Suprapubic skin (tissue), 4 donors: ENCODE measurements at regions not wholly inside any gene's neighbourhood (a gene's known extent, or its start where the extent isn't known, plus 50 kb on each side); places are given as distances from the start of the nearest gene placed in this dataset.
"Not testable (repeated sequence)": the region's sequence is repeated elsewhere in the genome, so short reads cannot be mapped to it uniquely, and the experiment has no call there.

Source experiments
- DNase-seq, 2 donors: peaks; one replicate each; pipeline ENCODE4 v3.0.0-alpha.2; 2019; ENCODE audit warnings: low spot score in 2 of 2
- H3K27ac ChIP-seq: fragments of 200-600 bp; sonication (generic); one replicate; pipeline ENCODE4 v1.5.1; 2019
- H3K27me3 ChIP-seq: fragments of 200-600 bp; sonication (generic); one replicate; pipeline ENCODE4 v1.5.1; 2019
- H3K36me3 ChIP-seq: fragments of 200-600 bp; sonication (generic); one replicate; pipeline ENCODE4 v1.5.1; 2019
- H3K4me1 ChIP-seq: fragments of 200-600 bp; sonication (generic); one replicate; pipeline ENCODE4 v1.5.1; 2019
- H3K4me3 ChIP-seq: fragments of 200-600 bp; sonication (generic); one replicate; pipeline ENCODE4 v1.5.1; 2019; ENCODE audit warnings: mild to moderate bottlenecking
- H3K9me3 ChIP-seq: fragments of 200-600 bp; sonication (generic); one replicate; pipeline ENCODE4 v1.5.1; 2019
- EP300 ChIP-seq: sonication (generic); formaldehyde crosslinking; IDR thresholded peaks from one replicate; pipeline ENCODE4 v1.6.1; 2017; ENCODE audit warnings: antibody characterized with exemption
- POLR2A ChIP-seq, 2 donors: fragments of 450-650 bp; IDR thresholded peaks; one replicate each; pipeline ENCODE4 v1.6.1; 2017; ENCODE audit warnings: antibody characterized with exemption in 2 of 2, mild to moderate bottlenecking in 2 of 2, moderate library complexity in 2 of 2
- POLR2AphosphoS5 ChIP-seq, 3 donors: sonication (generic); formaldehyde crosslinking; IDR thresholded peaks; one replicate each; pipeline ENCODE4 v1.6.1; 2017; ENCODE audit warnings: antibody characterized with exemption in 3 of 3
- WGBS: methylation state at CpG from one replicate; pipeline ENCODE4 v1.1.5; 2018; 5-methylcytosine and 5-hydroxymethylcytosine counted together
- TF ChIP-seq, protein P1 (sequence below), 2 donors: fragments of 200-600 bp in 1 of 2; fragments of 450-650 bp in 1 of 2; sonication (generic) in 1 of 2; IDR thresholded peaks; one replicate each; pipeline ENCODE4 v1.5.1; 2016 to 2019; ENCODE audit warnings: antibody characterized with exemption in 2 of 2, mild to moderate bottlenecking in 1 of 2, moderate library complexity in 1 of 2

DNA sequence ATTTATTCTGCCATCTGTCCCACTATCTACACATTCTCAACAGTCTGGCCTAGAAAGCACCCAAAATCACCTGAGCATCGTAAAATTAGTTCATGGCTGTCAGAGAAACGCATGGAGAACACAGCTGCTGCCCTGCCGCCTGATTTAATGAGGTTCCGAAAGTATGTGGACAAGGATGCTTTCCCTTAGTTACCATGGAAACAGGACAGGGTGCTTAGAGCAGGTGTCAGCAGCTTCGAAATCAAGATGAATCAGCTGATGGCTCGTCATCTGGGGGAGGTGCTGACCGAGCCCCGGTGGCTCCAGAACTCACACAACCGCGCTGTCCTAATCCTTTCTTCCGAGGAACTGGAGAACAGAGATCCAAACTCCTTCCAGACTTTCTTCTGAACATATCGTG is 151.5 kb downstream of the TEX36 start:
- WGBS: 81% methylated on average over 12 of the region's 12 CpGs

GRCh38 chr10:125523347-125523746 is 159.6 kb downstream of the TEX36 start:
- DNase-seq: no peak
- Histone ChIP-seq H3K27me3 (no peaks in the 10 kb centered on the region), H3K36me3 (no peaks in the 10 kb centered on the region), H3K9me3 (no peaks in the 10 kb centered on the region), H3K4me3 (no peak overlapping the region), H3K4me1 (no peaks in the 10 kb centered on the region), H3K27ac (no peak overlapping the region)
- TF ChIP-seq POLR2AphosphoS5 (IDR thresholded peaks at IDR 0.05): no peak
- no peak for TF ChIP-seq POLR2A (IDR thresholded peaks at IDR 0.05)
- TF ChIP-seq EP300: no peak
- TF ChIP-seq, protein P1, sequence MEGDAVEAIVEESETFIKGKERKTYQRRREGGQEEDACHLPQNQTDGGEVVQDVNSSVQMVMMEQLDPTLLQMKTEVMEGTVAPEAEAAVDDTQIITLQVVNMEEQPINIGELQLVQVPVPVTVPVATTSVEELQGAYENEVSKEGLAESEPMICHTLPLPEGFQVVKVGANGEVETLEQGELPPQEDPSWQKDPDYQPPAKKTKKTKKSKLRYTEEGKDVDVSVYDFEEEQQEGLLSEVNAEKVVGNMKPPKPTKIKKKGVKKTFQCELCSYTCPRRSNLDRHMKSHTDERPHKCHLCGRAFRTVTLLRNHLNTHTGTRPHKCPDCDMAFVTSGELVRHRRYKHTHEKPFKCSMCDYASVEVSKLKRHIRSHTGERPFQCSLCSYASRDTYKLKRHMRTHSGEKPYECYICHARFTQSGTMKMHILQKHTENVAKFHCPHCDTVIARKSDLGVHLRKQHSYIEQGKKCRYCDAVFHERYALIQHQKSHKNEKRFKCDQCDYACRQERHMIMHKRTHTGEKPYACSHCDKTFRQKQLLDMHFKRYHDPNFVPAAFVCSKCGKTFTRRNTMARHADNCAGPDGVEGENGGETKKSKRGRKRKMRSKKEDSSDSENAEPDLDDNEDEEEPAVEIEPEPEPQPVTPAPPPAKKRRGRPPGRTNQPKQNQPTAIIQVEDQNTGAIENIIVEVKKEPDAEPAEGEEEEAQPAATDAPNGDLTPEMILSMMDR (IDR thresholded peaks at IDR 0.05): no peak
- 89% methylated on average over 10 of the region's 10 CpGs for WGBS

More for the DNA sequence above, 151.5 kb downstream of the TEX36 start:
- no peak for DNase-seq
- Histone ChIP-seq H3K9me3 (no peaks in the 10 kb centered on the region), H3K27me3 (peaks cover 8% of the 10 kb centered on the region), H3K4me1 (no peaks in the 10 kb centered on the region), H3K4me3 (no peak overlapping the region), H3K36me3 (no peaks in the 10 kb centered on the region), H3K27ac (no peak overlapping the region)
- TF ChIP-seq, protein P1 (IDR thresholded peaks at IDR 0.05): no peak
- no peak for TF ChIP-seq EP300
- TF ChIP-seq POLR2A (IDR thresholded peaks at IDR 0.05): no peak
- no peak for TF ChIP-seq POLR2AphosphoS5 (IDR thresholded peaks at IDR 0.05)

- Histone ChIP-seq H3K4me3 (no peak overlapping the region), H3K4me1 (no peaks in the 10 kb centered on the region), H3K27ac (no peak overlapping the region), H3K27me3 (no peaks in the 10 kb centered on the region), H3K9me3 (no peaks in the 10 kb centered on the region), H3K36me3 (no peaks in the 10 kb centered on the region)
- WGBS: 64% methylated on average over 17 of the region's 17 CpGs
- TF ChIP-seq, protein P1 (IDR thresholded peaks at IDR 0.05): peak in 1 of 2 donors; percentile 68
- TF ChIP-seq EP300 (no peak), POLR2AphosphoS5 (IDR thresholded peaks at IDR 0.05) (no peak), POLR2A (IDR thresholded peaks at IDR 0.05) (no peak)
- no peak for DNase-seq
Observed at GRCh38 chr10:125521721-125522680, 161.0 kb downstream of the TEX36 start.

- TF ChIP-seq, protein P1 (IDR thresholded peaks at IDR 0.05): no peak
- TF ChIP-seq POLR2AphosphoS5 (IDR thresholded peaks at IDR 0.05) (no peak), POLR2A (IDR thresholded peaks at IDR 0.05) (no peak), EP300 (no peak)
- no peak for DNase-seq
- Histone ChIP-seq H3K4me1 (no peaks in the 10 kb centered on the region), H3K36me3 (no peaks in the 10 kb centered on the region), H3K4me3 (no peak overlapping the region), H3K27me3 (no peaks in the 10 kb centered on the region), H3K9me3 (no peaks in the 10 kb centered on the region), H3K27ac (no peak overlapping the region)
- WGBS: 94% methylated on average over 3 of the region's 3 CpGs
Observed at GRCh38 chr10:125520968-125521367, 162.0 kb downstream of the TEX36 start.

- not testable (repeated sequence) for H3K9me3 ChIP-seq
- H3K4me1 ChIP-seq: peaks cover 18% of the 10 kb centered on the region
Observed at GRCh38 chr10:125518397-125518796, 164.6 kb downstream of the TEX36 start.

More at GRCh38 chr10:125518397-125518796, 164.6 kb downstream of the TEX36 start:
- WGBS: 99% methylated on average over 21 of the region's 27 CpGs
- not testable (repeated sequence) for H3K27me3 ChIP-seq, H3K4me3 ChIP-seq, H3K36me3 ChIP-seq, DNase-seq, H3K27ac ChIP-seq
